Stimulated activated CD4-positive, alpha-beta T cell treated with anti-CD3 and anti-CD28 coated beads, TNF-alpha, amount 100 ng/mL, for 48 hours (primary cell): ENCODE measurements at regions not wholly inside any gene's neighbourhood (a gene's known extent, or its start where the extent isn't known, plus 50 kb on each side); places are given as distances from the start of the nearest gene placed in this dataset.
"Not testable (repeated sequence)": the region's sequence is repeated elsewhere in the genome, so short reads cannot be mapped to it uniquely, and the experiment has no call there.

Experiments used
- DNase-seq, 3 donors: peaks; one replicate each; pipeline ENCODE4 v3.0.0-alpha.2; 2020; ENCODE audit warnings: low read depth in 3 of 3

DNA sequence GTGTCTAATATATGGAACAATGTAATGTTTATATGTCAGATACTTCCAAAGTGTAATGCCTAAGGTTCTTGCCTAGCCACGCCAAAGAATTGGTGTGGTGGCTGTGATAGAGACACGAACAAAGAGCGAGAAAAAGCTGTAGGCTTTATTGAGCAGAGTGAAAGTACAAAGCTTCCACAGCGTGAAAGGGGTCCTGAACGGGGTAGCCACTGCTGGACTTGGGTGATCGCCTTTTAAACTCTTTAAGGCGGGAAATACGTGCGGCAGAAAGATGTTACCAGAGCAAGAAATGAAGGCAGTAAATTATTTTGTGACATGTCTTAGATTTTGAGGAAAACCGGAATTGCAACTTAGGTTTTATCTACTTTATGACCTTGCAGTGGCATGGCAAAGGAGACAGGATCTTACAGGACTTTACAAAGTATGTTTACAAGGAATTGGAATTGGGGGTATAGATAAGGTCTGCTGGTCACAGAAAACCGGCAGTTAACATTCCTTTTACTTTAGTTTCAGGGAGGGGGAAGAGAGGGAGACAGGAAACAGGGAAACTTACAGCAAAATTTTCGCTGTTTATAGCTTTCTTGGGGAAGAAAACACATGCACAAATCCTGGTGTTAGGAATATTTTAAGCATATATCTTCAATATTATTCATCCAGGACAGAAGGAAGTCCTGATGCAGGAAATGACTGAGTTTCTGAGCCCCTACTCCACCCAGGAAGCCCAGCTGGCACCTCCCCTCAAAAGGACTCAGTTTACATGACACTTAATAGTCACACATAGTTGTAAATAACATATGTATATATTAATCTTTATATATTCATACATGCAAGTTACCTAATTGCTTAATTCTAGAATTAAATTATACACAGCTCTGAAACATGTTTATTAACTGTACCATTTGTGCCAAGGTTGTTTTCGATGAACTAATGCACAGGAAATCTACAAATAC is 421.3 kb upstream of the PABPC4L start:
- not testable (repeated sequence) for DNase-seq

DNA sequence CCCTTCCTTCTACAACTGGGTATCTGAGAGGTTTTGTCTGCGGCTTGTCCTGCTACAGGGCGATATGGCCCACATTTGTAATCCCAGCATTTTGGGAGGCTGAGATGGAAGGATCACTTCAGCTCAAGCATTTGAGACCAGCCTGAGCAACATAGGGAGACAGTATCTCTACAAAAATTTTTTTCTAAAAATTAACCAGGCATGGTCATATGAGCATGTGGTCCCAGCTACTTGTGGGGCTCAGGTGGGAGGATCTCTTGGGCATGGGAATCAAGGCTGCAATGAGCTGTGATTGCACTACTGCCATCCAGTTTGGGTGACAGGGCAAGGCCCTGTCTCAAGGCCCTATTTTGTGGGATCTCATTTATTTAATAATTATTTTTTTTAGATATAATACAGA is 420.6 kb upstream of the PABPC4L start:
- no peak for DNase-seq

DNA sequence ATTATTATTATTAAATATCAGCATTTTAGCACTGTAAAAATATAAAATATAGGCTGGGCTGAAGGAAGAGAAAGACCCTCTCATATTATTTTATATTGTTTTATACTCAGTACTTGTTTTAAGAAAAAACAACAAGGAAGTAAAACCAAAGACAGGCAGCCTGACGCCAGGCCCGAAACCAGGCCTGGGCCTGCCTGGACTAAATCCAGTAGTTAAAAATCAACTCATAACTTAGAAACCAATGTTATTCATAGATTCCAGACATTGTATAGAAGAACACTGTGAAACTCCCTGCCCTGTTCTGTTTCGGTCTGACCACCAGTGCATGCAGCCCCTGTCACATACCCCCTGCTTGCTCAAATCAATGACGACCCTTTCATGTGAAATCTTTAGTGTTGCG is 420.1 kb upstream of the PABPC4L start:
- DNase-seq, result not testable (repeated sequence)

DNA sequence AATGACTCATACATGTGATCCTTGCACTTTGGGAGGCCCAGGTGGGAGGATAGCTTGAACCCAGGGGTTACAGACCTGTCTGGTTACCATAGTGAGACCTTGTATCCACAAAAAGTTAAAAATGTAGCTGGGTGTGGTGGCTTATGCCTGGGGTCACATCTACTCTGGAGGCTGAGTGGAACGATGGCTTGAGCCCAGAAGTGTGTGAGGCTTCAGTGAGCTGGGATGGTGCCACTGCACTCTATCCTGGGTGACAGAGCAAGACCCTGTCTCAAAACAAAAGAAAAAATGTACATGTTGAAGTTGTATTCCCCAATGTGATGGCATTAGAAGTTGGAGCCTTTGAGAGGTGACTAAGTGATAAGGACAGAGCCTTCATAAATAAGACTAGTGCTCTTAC is 409.4 kb upstream of the PABPC4L start:
- DNase-seq, result no peak

DNA sequence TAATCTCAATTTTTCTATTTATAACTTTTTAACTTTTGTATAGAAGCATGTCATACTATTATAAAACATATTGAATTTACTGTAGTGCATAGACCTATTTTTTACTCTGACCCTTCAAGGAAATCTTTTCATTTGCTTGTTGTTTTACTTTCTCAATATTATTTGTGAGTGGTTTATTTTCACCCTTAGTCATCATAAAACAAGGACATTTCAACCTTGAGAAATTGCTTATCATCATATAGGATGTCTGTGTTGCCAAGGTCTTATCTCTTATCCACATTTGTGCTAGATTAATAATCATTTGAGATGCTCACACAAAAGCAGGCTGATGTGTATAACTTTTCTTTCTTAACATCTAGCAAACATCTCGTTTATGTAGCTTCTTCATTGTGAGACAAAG is 408.6 kb upstream of the PABPC4L start:
- no peak for DNase-seq

- DNase-seq, result no peak
Observed at GRCh38 chr4:134601706-134602105, 400.1 kb upstream of the PABPC4L start.

- no peak for DNase-seq
Observed at GRCh38 chr4:134591326-134591725, 389.7 kb upstream of the PABPC4L start.

DNA sequence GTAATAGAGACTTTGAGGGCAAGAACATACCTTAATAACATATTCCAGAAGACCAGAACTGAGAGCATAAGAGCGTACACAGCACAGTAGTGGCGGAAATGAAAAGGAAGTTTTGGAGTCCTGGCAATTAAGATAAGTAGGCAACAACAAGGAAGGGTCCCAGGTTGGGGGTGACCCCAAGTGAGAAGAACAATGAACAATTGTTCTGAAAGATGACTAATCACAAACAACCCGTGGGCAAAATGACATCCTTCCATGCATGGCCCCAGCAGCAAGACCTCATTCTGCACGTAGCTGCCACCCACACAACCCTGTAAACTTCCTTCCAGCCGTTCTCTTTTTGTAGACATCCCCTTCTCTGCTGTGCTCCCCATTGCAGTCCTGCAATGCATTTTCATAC is 384.4 kb upstream of the PABPC4L start:
- DNase-seq, result no peak

GRCh38 chr4:134567461-134567860 is 365.9 kb upstream of the PABPC4L start:
- no peak for DNase-seq

- DNase-seq, result no peak
Observed at GRCh38 chr4:134560728-134561127, 359.1 kb upstream of the PABPC4L start.

DNA sequence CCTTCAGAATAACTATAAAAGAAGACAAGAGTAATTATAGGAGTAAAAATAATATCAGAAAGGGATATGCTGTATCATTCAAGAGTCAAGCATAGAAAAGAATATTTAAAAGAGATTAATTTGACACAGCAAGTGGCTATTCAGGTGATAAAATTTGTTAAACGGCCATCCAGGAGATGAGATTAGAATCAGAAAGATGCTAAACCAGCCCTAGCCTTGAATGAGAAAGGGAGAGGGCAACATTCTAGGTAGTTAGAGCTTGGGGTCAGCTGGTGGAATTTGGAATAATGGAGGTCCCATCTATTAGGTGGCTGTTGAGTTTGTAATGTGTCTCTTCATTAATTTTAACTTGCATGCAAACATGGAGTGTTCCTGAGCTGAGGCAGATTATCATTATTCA is 350.5 kb upstream of the PABPC4L start:
- no peak for DNase-seq

DNA sequence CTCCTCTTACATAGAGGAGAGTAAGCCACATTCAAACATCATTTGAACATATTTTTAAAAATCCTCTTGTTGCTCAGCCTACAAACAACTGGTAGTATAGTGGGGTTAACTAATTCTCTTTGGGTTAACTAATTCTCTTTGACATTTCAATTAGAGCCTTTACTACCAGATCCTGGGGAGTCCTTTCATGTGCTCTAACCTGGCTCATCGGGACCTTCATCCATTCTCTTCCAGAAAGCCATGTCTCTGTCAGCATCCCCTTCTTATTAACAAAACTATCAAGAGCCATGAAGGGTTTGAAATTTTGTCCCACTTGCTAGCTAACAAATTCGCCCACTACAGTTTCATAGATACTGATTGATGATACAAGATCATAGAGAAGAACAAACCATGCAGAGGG is 349.8 kb upstream of the PABPC4L start:
- DNase-seq, result no peak

GRCh38 chr4:134548052-134548628 is 346.6 kb upstream of the PABPC4L start:
- DNase-seq, result no peak

- DNase-seq, result no peak
Observed at GRCh38 chr4:134546279-134546678, 344.7 kb upstream of the PABPC4L start.

GRCh38 chr4:134544303-134544770 is 342.7 kb upstream of the PABPC4L start:
- no peak for DNase-seq

DNA sequence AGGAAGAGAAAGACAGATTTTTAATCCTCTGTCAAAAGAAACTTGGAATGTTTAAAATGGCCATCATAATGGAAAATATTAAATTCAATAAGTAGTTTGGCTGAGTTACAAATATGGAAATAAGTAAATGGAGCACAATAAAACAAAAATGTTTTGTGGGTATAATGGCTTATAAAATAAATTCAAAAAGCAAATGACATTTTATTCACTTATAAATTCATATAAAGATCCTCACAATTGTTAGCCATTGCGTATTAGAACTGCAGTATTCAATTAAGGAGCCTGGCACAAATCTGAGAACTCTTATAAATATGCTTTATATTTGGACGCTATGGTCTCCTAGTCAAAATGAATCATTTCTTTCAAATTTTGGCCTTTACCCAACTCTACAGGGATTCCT is 339.0 kb upstream of the PABPC4L start:
- no peak for DNase-seq

DNA sequence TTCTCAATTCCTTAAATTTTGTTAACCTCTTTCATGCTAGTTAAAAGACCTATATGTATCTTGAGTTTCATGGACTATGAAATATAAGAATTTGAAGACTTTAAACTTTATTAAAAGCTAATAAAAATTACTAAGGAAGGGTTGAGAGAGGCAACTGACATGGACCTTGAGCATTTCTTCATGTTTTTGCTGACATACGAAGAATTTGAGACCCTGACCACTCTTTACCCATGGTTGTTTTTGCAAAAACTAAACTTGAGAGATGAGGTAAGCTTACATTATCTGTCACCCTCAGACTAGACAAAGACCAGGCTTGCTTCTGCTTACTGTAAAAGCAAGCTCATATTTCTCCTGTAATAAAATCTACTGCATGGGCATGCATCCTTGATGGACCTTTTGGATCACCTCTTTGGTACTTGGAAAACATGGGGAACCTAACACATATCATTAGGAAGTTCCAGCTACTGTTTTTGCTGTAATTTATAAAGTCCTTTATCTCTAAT is 338.2 kb upstream of the PABPC4L start:
- no peak for DNase-seq

DNA sequence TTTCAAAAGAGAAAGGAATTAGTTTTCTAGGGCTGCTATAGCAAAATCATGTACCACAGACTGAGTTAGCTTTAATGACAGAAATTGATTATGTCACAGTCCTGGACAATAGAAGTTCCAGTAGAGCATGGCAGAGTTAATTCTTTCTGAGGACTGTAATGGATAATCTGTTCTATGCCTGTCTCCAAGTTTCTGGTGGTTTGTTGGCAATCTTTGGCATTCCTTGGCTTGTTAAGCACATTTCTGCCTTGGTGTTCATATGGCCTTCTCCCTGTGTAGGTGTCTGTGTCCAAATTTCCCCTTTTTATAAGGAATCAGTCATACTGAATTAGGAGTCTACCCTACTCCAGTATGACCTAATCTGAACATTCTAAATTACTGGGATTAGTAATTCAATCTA is 336.1 kb upstream of the PABPC4L start:
- no peak for DNase-seq

DNA sequence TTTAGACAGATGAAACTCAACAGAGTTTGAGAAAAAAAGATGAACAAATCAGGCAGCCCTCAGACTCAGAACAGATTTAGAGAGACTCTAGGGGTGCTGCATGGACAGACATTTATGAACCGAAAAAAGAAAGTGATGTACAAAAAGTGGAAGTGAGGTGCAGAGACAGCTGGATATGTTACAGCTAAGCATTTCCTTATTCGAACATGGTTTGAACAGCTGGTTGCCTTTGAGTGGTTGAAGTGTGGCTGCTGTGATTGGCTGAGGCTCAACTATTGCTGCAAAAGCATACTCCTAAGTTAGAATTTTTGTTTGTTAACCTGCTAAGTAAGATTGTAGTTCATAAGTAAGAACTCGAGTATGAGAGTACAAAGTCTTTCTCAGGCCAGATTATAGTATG is 331.5 kb upstream of the PABPC4L start:
- no peak for DNase-seq

DNA sequence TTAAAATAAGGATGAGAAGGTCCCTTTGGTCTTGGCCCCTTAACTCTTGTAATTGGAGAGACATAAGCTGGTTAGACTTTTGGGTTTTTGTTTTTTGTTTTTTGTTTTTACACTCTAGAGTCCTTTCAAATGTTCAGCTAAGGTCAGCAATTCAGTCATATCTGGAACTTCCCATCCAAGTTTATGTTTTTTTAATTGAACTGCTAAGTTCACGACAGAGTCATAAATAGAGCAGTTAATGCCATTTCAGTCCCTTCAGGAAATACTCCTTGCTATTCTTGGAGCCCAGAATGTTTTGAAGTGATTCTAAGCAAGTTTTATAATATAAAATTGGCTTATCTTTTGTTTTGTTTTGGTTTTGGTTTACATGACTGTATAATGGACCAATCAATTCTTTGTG is 329.4 kb upstream of the PABPC4L start:
- DNase-seq, result no peak

GRCh38 chr4:134529629-134530028 is 328.0 kb upstream of the PABPC4L start:
- DNase-seq, result no peak

DNA sequence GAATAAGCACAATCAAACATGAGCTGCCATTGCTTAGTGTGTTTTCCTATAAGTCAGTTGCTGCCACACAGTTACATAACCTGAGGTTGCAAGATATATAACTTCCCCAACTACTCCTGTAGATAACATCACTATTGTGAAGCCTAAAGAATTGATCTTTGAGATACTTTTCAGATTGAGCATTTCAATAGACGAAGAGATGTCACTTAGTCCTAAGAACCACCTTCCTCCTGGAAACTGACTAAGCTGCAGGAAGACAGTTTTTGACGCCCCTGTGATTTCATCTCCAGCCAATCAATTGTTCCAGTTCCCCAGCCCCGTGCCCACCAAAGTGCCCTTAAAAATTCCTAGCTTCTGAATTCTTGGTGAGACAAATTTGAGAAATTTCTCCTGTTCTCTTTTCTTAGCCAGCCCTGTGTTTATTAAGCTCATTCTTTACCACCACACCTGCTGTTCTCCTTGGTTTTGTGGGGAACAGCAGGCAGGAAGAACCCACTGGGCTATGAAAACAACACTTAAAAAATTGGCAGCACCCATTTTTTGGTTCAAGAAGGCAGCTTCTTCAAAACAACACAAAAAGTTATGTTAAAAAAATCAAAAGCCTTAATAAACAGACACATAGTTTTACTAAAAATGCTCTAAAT is 317.1 kb upstream of the PABPC4L start:
- no peak for DNase-seq

DNA sequence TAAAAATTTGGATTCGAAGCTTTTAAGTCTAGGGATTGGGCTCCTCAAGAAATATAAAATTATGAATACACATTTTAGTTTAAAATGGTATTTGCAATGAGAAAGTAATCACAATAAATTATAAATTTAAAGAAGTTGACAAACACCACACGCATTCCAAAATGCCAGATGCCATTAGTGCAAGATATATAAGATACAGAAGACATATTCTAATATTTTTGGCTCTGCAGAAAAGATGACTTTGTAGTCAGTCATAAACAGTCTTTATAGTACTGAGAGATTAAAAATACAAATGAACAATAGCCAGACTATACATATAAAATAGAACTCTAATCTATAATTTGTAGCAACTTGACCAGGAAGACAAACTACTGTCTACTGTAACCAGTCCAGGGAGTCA is 309.0 kb upstream of the PABPC4L start:
- no peak for DNase-seq
